K562 (cell line): ENCODE measurements at regions not wholly inside any gene's neighbourhood (a gene's known extent, or its start where the extent isn't known, plus 50 kb on each side); places are given as distances from the start of the nearest gene placed in this dataset.

ENCODE experiments used
- ATF4 ChIP-seq: fragments of 450-650 bp; formaldehyde crosslinking; IDR thresholded peaks from 2 replicates; pipeline ENCODE4 v1.4.0; 2022; ENCODE audit warnings: mild to moderate bottlenecking, moderate library complexity
- CTCF ChIP-seq, 3 experiments: IDR thresholded peaks in 2 of 3; conservative IDR thresholded peaks in 1 of 3; 2 replicates each; pipeline ENCODE4 v1.5.1; 2011 to 2012; ENCODE audit warnings: low read length in 3 of 3, mild to moderate bottlenecking in 3 of 3, control low read depth in 2 of 3, improper control_type of control experiment in 1 of 3, inconsistent platforms in 1 of 3, low read depth in 1 of 3, mixed read lengths in 1 of 3, moderate library complexity in 1 of 3; ENCODE audit not compliant: insufficient read depth in 2 of 3
- SMAD4 ChIP-seq: fragments of 250-450 bp; sonication (Bioruptor Pico); conservative IDR thresholded peaks from 2 replicates; pipeline ENCODE4 v1.8.0; 2021; ENCODE audit warnings: inconsistent platforms, mild to moderate bottlenecking, moderate library complexity

GRCh38 chr2:200165687-200166086 lies 140.8 kb upstream of the SPATS2L start:
- TF ChIP-seq SMAD4 (no peak), ATF4 (CRISPR knock-in tag) (no peak), CTCF (IDR thresholded peaks at IDR 0.05 in 2 of 3, conservative IDR thresholded peaks at IDR 0.05 in 1 of 3; ENCODE audit: insufficient read depth in 2 of 3, low read depth in 1 of 3, low read length in 3 of 3) (no peak)
